NCI-H1048 (cell line): ENCODE measurements at regions not wholly inside any gene's neighbourhood (a gene's known extent, or its start where the extent isn't known, plus 50 kb on each side); places are given as distances from the start of the nearest gene placed in this dataset.
"Not testable (repeated sequence)": the region's sequence is repeated elsewhere in the genome, so short reads cannot be mapped to it uniquely, and the experiment has no call there.

Experiments used
- DNase-seq: peaks from one replicate; lab custom pipeline; 2025; lab: John Stamatoyannopoulos, UW

- DNase-seq, result no peak
These were observed 887.4 kb downstream of the PLA2G4A start for GRCh38 chr1:187716160-187716559.

GRCh38 chr1:187718527-187718926 is 889.8 kb downstream of the PLA2G4A start:
- DNase-seq, result no peak

DNA sequence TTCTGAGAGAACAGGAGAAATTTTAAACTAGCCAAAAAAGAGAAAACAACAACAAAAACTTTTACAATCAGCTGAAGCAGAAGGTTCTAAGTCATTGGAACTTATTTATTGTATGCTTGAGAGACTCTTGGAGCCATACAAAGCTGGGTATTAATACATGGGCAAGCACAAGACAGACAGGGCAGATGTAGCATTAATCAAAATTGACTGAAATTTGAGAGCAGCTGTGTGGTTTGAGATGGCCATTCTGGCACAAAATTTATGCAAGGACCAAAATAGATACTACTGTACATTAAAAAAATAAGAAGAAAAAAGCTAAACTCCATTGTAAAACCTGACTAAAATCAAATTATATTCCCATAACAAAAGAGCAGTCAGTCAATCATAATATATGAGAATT is 892.5 kb downstream of the PLA2G4A start:
- no peak for DNase-seq

- DNase-seq, result no peak
These were observed 896.5 kb downstream of the PLA2G4A start for GRCh38 chr1:187725216-187725615.

GRCh38 chr1:187733232-187733631 is 904.5 kb downstream of the PLA2G4A start:
- no peak for DNase-seq

DNA sequence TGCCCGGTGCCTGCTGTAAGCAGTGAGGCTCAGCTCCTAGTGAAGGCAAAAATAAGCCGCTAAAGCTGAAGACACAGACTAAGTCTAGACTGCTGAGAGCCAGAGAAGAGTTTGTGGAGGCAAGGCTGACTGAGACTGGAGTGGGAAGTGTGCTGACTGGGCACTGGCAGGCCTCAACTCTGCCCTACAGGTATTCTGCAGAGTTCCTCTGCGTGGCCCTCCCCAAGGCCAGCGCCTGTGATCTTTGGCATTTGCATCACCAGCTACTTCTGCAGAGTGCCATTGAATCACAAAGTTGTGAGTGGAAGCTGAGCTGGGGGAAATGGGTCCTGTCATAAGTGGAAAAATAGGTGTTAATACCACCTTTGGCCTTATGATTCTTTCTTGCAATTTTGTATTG is 905.7 kb downstream of the PLA2G4A start:
- no peak for DNase-seq

DNA sequence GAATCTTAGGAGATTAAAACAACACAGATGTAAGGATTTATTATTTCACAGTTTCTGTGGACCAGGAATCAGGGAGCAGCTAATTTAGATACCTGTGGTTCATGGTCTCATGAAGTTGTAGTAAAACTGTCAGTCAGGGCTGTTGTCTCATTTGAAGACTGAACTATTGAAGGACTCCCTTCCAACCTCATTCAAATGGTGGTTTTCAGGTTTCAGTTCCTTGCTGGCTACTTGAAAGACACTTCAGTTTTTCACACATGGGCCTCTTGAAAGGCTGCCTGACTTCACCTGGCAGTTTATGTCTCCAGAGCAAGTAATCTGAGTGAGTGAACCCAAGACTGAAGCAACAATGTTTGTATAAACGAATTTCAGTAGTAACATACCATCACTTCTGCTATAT is 915.9 kb downstream of the PLA2G4A start:
- DNase-seq, result no peak

GRCh38 chr1:187755536-187755935 is 926.8 kb downstream of the PLA2G4A start:
- no peak for DNase-seq

GRCh38 chr1:187756684-187757083 is 927.9 kb downstream of the PLA2G4A start:
- DNase-seq, result not testable (repeated sequence)

DNA sequence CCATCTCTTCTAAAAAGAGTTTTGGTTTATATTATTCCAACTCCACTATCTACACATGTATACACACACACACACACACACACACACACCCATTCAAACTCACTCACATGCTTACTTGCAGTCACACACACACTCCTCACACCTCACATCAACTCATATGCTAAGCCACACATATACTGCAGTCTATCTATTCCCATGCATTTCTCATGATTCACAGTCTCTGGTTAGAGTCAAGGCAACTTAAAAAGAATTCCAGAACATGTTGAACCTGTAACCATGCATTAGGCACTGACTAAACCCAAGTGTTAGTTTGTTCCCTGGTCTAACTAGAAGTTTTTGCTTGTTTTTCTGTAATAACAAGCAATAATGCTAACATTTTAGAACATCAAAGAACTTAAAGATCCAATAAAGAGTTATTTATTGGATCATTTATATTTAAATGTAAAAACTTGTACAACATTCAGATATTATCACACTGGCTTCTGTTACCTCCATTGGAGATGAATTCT is 931.1 kb downstream of the PLA2G4A start:
- DNase-seq, result no peak

GRCh38 chr1:187762118-187762517 is 933.4 kb downstream of the PLA2G4A start:
- no peak for DNase-seq

DNA sequence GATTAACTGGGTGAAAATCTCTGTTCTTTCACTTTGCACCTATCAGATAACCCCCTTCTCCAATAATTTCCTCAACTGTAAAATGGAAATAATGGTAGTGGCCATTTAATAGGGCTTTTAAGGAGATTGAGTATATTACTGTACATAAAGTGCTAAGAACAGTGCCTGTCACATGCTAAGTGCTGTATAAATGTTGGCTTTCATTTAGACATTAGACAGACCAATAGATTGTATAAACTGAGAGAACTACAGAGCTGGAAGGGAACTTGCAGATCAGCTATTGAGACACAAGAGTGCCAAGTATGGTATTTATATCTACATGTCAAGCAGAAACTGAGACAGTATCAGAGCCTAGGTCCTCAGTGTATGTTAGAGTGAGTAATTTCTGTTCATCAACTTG is 934.7 kb downstream of the PLA2G4A start:
- DNase-seq, result no peak

- DNase-seq, result no peak
These were observed 935.2 kb downstream of the PLA2G4A start for GRCh38 chr1:187763976-187764375.

DNA sequence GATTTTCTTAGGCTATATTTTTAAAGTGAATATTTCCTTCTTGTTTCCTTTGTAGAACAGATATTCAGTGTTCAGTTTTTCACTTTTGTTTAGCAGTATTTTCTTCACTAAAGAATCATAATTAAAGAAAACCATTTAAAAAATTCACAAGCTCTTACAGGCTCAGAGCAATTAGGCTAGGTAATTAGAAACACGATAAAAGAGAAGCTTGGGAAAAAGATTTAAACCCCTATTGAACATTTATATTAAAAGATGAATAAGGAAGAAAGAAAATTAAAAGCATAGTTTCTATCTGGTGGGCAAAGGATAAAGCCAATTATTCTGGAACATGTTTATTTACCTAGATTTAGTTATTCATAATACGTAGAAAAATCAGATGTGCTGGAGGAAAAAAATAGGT is 942.6 kb downstream of the PLA2G4A start:
- no peak for DNase-seq

DNA sequence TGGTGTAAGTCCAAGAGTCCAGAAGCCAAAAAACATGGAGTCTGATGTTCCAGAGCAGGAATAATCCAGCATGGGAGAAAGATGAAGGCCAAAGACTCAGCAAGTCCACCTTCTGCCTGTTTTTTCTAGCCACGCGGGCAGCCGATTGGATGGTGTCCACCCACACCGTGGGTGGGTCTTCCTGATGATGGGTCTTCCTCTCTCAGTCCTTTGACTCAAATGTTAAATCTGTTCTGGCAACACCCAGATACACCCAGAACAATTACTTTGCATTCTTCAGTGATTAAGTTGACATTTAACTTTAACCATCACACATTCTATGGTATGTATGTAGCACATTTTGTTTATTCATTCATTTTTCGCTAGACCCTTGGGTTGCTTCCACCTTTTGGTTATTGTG is 944.4 kb downstream of the PLA2G4A start:
- DNase-seq, result no peak

- no peak for DNase-seq
These were observed 959.0 kb downstream of the PLA2G4A start for GRCh38 chr1:187787736-187788135.

DNA sequence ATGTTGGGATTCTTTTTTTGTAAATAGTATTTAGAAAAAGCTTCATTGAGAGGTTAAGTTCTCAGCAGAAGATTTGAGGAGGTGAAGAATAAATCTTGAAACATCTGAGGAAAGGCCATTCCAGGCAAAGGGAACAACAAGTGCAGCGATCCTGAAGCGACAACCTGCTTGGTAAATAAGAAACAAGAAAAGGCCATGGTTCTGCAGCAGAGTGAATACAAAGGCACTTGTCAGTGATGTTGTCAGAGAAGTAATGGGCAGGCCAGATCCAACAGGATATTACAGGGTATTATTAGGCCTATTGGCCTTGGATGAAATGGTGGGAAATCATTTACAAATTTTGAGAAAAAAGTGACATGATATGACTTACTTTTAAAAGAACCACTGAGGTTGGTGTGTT is 960.0 kb downstream of the PLA2G4A start:
- DNase-seq, result no peak

- no peak for DNase-seq
These were observed 962.0 kb downstream of the PLA2G4A start for GRCh38 chr1:187790724-187791123.

- DNase-seq, result no peak
These were observed 965.8 kb downstream of the PLA2G4A start for GRCh38 chr1:187794561-187794960.

DNA sequence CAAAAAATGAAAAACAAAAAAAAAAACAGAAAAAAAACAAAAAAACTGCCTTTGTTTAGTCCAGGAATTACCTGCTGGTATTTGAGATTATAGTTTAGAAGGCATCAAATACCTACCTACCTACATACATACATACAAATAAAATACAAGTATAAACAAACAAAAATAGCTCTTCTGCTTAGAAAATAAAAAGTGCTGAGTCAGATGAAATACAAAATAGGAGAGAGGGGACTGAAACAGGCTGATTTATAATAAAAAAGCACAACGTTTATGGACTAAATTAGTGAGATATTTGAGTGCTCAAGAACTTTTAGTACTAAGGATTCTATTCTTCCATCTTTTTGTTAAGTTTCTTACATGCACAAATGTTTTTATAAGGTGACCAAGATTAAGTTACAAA is 980.8 kb downstream of the PLA2G4A start:
- no peak for DNase-seq

- DNase-seq, result no peak
These were observed 987.9 kb downstream of the PLA2G4A start for GRCh38 chr1:187816646-187817045.

DNA sequence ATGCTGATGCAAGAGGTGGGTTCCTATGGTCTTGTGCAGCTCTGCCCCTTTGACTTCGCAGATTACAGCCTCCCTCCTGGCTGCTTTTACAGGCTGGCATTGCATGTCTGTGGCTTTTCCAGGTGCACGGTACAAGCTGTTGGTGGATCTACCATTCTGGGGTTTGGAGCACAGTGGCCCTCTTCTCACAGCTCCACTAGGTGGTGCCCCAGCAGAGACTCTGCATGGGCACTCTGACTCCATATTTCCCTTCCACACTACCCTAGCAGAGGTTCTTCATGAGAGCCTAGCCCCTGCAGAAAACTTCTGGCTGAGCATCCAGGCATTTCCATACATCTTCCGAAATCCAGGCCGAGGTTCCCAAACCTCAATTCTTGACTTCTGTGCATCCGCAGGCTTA is 989.0 kb downstream of the PLA2G4A start:
- no peak for DNase-seq

GRCh38 chr1:187819086-187819485 is 990.3 kb downstream of the PLA2G4A start:
- no peak for DNase-seq

DNA sequence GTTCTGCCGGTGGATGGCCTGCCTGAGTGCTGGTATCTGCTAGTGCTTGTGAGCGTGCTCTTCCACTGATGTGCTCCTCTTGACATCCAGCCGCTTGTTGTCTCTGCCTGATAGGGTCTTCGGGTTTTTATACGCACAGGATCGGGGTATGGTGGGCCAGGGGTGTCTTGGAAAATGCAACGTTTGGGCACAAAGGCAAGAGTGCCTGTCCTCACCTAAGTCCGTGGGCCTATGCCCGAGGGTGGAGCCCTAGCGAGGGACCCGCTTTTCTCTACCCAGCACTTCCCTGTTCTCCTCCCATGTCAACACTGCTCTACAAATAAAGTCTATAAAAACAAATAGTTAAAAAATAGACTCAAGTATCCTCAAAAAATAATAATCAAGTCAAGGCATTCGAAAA is 1007.8 kb downstream of the PLA2G4A start:
- no peak for DNase-seq

DNA sequence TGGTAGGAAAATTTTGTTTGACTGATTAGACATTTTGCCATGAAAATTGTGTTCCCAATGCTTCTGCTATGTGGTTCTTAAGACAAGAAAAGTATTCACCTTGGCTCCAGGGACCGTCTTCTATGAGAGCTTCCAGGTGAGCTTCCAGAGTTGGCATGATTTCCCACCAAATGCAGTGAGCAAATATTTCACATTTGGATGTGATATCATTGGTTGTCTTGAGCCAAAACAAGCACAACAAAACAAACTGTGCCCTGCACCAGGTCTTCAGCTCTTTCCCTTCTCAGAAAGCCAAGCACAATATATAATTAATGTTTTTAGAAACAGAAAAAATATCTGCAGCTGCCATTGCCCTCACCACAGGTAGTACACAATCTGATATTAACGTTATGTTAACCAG is 1009.0 kb downstream of the PLA2G4A start:
- DNase-seq, result no peak
